ES-I3 (cell line): ENCODE measurements at regions not wholly inside any gene's neighbourhood (a gene's known extent, or its start where the extent isn't known, plus 50 kb on each side); places are given as distances from the start of the nearest gene placed in this dataset.

Source experiments
- H3K36me3 ChIP-seq: 2 replicates; pipeline ENCODE4 v1.6.1; 2013; ENCODE audit warnings: mild to moderate bottlenecking, low read length, control low read depth, moderate library complexity; ENCODE audit not compliant: insufficient read depth
- H3K4me1 ChIP-seq: 2 replicates; pipeline ENCODE4 v1.6.1; 2013; ENCODE audit warnings: mild to moderate bottlenecking, control low read depth, low read length; ENCODE audit not compliant: insufficient read depth
- H3K9ac ChIP-seq: 2 replicates; pipeline ENCODE4 v1.6.1; 2013; ENCODE audit warnings: low read depth, mild to moderate bottlenecking, low read length, moderate library complexity
- H3K9me3 ChIP-seq: 2 replicates; pipeline ENCODE4 v1.6.1; 2013; ENCODE audit warnings: mild to moderate bottlenecking, low read length, moderate library complexity; ENCODE audit not compliant: control insufficient read depth, insufficient read depth

DNA sequence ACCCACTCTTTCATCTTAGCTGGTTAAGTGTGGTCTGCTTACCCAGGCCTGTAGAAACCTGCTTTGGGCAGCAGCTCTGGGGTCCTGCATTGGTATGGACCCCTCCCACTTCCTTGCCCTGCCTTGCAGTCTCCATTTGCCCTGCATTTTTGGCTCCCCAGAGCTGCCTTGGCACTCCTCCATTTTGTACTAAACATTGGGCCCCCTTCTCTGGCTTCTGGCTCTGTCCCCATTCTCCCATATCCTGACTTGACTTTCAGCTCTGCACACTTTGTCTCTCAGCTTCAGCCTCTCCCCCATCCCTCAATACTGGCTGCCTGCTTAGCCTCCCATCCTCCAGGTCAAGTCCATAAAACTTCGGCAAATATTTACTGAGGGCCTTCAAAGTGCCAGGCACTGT, 145.5 kb upstream of the PELI1 start:
- H3K9me3 ChIP-seq = no peaks in the 10 kb centered on the region

DNA sequence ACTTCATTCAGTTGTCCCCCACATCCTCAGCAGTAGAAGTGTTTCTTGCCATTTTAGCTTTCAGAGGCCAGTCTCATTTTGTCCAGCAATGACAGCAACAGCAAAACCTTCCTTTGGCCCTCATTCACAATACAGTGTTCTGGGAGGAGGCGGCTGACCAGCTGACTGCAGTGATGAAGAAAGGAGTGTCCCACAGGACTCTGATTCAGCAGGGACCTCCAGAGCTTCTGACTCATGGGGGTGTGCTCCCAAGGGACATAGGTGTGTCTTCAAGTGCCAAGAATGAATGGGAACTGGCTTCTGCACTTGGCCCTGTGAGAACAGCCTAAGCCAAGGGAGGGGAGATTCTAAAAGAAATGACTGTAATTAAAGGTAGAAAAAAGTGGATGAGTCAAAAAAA, 147.0 kb upstream of the PELI1 start:
- Histone ChIP-seq H3K9ac (no peak overlapping the region), H3K4me1 (peaks cover 29% of the 10 kb centered on the region), H3K36me3 (peaks cover 11% of the 10 kb centered on the region), H3K9me3 (no peaks in the 10 kb centered on the region)

More for the DNA sequence above, 145.5 kb upstream of the PELI1 start:
- Histone ChIP-seq H3K9ac (no peak overlapping the region), H3K4me1 (peaks cover 35% of the 10 kb centered on the region), H3K36me3 (peaks cover 11% of the 10 kb centered on the region)

DNA sequence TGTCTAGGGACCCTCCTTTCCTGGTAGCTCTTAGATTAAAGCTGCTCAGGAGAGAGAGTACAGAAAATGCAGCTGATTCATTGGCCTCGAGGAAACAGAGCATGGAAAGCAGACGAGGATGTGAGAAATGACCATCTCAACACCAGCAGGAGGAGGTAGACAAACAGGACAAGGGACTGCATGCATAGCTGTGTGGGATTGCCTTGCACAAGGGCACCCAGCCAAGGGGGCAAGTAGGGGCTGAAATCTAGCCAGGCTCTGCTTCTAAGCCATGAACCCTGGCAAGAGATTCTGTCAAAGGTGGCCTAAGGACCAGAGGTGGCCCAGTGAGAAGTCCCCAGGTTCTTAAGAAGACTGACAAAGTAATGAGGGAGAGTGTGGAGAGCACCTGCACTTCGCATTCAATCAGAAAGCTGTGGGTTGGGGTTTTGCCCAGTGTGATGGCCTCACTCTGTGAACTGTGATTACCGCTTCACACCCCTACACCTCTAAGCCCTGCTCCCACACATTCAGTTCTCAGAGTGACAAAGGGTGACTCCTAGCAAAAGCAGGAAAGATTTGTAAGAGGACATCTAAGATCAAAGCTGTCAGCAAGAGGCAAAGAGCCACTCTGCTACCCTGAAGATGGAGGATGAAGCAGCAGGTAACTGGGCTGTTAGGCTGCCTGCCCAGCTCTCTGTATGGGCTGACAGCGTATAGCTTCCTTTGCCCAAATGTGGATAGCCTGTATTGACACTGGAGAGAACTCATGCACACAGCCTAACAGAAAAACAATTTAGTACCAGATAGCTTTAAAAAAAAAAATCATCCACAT, 151.3 kb upstream of the PELI1 start:
- Histone ChIP-seq H3K36me3 (peaks cover 4% of the 10 kb centered on the region; the same call in 1 of the 2 replicates), H3K9ac (no peak overlapping the region), H3K9me3 (no peaks in the 10 kb centered on the region), H3K4me1 (no peaks in the 10 kb centered on the region)

DNA sequence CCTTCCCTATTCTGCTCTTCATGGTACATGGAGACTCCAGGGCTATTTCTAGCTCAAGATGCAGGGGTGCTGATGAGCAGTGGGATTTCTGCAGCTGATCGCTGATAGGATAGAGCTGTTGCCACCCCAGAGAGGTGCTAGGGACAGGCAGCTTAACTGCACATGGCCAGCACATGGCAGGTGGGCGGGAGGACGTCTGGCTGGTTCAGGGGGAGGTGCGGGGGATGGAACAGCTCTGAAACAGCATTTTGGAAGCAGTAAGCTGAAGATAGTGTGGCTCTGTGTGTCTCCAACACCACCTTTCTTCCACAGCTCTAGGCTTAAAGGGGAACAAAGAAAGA, 151.9 kb upstream of the PELI1 start:
- peaks cover 4% of the 10 kb centered on the region; the same call in 1 of the 2 replicates for H3K36me3 ChIP-seq
- H3K9me3 ChIP-seq = no peaks in the 10 kb centered on the region
- H3K4me1 ChIP-seq = no peaks in the 10 kb centered on the region
- H3K9ac ChIP-seq = no peak overlapping the region

DNA sequence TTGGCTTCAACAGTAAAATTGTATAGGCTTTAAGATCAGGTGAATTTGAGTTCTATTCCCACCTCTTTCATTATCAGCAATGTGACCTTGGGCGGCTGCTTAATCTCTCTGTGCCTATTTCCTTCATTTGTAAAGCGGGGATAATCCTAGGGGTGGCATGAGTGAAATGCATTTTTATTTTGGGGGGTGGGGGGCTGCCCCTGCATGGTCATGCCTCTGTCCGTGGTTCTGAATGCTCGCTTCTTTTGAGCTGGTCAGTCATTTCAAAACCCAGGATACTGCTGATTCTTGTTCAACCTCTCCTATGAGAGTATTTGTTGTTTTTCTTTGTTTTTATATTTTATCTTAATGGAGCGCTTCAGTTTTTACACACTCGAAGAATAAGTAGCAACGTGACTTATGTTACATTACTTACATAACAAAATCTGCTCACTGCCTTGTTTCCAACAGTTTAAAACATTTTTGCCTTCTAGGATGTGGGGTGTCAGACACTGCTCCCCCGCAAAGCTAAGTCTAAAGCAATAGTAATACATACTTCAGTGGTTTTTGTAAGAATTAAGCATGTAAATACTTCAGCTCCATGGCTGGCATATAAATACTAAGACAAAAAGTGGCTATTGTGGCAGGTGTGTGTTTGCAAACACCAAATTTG, 152.6 kb upstream of the PELI1 start:
- Histone ChIP-seq H3K36me3 (peaks cover 4% of the 10 kb centered on the region; the same call in 1 of the 2 replicates), H3K4me1 (no peaks in the 10 kb centered on the region), H3K9me3 (no peaks in the 10 kb centered on the region)

DNA sequence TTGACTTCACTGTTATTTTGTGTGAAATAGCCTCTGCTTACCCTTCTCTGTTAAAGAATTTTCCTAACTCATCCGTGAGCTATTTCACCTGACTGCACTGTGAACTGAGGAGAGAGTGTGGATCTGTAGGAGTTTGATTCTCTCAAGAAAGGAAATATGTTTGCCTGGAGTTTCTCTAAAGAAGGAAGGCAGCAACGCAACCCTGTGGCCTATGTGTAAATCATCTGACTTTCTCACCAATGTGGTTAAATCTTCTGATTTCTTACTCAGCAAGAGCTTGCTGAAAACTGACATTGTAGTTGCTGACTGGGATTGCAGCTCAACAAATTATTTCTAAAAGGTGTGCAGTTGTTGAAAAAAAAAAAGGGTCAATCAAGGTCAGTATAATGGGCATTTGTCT, 153.9 kb upstream of the PELI1 start:
- Histone ChIP-seq H3K36me3 (peaks cover 4% of the 10 kb centered on the region; the same call in 1 of the 2 replicates), H3K4me1 (no peaks in the 10 kb centered on the region), H3K9me3 (no peaks in the 10 kb centered on the region), H3K9ac (no peak overlapping the region)

More for the DNA sequence above, 152.6 kb upstream of the PELI1 start:
- no peak overlapping the region for H3K9ac ChIP-seq

DNA sequence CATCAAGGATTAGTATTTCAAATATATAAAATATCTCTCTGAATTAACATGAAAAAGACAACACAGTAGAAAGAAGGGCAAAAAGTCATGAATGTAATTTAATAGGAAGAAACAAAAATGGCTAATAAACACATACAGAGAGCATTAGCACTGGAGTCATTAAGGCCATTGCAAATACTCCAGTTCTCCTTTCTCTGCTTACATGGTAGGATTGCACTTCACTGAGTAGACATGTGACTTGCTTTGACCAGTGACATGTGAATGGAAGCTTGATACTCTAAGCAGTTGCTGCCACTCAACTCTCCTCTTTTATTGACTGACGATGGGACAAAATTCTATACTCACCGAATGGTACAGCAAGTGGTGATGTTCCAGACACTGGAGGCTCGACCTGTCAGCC, 153.9 kb upstream of the LGALSL start:
- Histone ChIP-seq H3K9ac (no peak overlapping the region), H3K36me3 (no peaks in the 10 kb centered on the region), H3K9me3 (no peaks in the 10 kb centered on the region), H3K4me1 (no peaks in the 10 kb centered on the region)

DNA sequence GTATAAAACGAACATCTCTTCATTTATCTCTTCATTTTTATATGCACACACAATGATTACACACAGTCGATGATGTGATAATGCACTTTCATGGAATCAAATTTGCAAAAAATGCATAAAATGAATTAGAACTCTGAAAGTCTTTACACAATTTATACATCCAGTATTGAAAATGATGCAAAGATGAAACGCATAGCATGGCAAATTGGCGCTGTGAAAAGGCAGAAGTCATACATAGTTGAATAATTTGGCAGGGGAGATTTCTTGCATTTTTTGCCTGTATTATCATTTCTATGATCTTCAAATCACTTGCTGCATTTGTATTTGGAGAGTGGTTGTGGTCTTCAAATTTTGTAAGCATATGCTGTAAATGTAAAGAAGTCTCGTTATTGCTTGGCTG, 150.7 kb upstream of the LGALSL start:
- Histone ChIP-seq H3K4me1 (no peaks in the 10 kb centered on the region), H3K36me3 (no peaks in the 10 kb centered on the region), H3K9ac (no peak overlapping the region), H3K9me3 (no peaks in the 10 kb centered on the region)

DNA sequence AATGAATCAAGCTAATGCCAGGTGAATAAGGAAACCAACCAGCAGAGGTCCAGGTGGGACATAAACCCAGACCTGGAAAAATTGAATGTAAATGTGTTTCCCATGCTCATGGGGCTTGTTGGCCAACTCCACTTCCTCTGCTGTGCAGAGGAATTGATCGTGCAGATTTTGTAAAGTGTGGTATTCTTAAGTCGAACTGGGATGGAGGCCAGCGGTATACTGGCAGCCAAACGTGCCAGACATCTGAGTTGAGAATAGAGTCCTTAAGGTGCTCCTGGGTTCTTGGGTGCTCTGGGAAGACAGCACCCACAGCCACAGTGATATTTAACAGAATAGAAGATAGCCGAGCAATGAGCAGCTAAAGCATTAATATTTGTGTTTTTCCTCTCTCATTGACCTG, 146.5 kb upstream of the LGALSL start:
- H3K36me3 ChIP-seq = no peaks in the 10 kb centered on the region
- no peaks in the 10 kb centered on the region for H3K9me3 ChIP-seq
- peaks cover 15% of the 10 kb centered on the region for H3K4me1 ChIP-seq
- no peak overlapping the region for H3K9ac ChIP-seq

DNA sequence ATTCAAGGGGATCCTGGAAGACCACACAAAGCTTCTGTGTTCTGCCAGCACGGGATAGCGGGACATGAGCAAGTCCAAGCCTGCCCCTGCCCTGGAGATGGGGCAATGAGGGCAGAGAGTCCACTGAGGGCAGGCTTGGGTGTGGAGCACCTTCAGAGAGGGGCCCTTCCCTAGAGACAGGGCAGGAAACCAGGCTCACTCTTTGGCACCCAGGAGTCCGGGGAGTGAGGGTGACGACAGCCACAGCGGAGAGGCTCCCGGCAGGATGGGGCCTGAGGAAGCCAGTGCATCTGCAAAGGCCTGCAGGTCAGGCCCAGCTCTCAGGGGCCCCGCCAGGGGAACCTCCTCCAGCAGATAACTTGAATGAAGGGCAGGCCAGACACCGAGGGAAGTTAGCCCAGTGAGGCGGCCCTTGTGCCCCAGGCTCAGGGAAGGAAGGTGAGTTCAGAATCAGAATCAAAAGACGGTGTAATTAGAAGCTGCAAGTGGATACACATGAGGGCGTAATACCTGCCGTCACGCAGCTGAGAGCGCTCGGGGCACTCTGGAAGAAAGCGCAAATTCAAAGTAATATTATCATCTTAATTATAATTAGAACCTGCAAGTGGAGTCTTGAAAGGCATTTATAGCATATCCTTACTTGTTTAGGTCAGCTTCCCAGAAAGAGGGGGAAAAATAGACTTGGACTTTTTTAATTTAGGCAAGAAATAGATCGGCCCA, 142.6 kb upstream of the LGALSL start:
- Histone ChIP-seq H3K36me3 (no peaks in the 10 kb centered on the region), H3K9me3 (no peaks in the 10 kb centered on the region), H3K9ac (no peak overlapping the region), H3K4me1 (peaks cover 20% of the 10 kb centered on the region)

DNA sequence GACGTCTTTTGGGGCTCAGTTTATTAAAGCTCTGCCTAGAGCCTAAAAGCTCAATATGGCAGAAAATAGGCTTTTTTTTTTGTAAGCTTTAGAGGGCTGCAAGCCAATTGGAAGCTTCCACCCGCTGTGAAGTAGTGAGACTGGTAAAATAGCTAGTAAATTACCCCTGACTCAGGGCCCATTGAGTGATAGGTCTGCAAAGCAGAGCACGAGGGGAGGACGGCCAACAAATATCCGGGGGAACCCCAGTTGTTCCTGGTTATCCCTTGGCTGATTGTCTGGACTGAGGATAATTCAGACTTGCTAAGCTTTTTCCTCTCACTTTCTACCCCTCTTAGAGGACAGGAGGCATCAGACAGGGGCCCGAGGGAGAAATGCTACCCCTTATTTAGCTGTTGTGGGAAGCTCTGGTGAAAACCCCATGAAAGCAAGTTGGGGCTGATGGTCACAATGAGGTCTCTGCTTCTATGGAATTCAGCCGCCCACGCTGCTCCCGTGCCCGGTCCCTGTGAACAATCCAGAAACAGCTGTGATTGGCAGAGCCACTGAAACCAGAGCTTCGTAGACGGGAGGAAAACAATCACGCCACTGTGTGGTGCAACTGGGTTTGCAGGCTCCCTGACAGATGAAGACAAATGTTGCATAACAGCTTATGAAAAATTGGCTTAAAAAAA, 141.9 kb upstream of the LGALSL start:
- Histone ChIP-seq H3K9ac (no peak overlapping the region), H3K4me1 (peaks cover 20% of the 10 kb centered on the region), H3K9me3 (no peaks in the 10 kb centered on the region), H3K36me3 (no peaks in the 10 kb centered on the region)

DNA sequence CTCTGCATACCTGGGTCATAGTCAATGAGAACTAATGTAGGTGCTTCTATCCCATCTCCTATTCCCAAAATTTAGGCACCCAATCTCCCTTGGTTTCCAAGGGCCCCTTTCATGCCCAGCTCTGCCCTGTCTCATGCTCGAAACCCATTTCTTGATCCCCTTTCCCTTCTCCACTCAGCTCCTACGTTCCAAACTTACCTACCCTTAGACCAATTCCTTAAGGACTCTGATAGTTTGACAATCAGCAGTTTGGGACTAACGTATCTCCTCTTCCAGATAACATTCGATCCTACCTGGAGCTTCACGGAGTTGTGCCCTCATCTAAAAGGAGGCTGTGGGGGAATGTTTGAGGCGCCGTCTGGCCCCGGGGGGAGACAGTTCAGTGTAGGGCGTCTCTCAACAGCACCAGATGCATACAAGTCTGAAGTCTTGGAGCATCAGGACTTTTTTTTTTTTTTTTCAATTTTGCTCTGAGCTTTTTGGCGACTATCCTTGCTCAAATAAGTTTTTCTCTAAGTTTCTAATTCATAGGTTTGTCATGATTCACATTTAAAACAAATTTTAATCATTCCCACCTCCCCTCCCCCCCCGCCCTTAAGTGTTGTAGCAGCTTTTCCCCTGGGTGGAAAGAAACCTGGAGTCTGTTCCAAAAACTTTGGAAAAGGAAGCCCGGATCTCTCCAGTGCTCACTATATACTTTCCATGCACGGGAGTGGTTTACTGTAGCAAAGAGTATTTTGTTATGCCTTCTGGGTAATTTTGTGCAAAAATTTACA, 141.2 kb upstream of the LGALSL start:
- peaks cover 20% of the 10 kb centered on the region for H3K4me1 ChIP-seq
- no peaks in the 10 kb centered on the region for H3K9me3 ChIP-seq
- no peak overlapping the region for H3K9ac ChIP-seq
- no peaks in the 10 kb centered on the region for H3K36me3 ChIP-seq

DNA sequence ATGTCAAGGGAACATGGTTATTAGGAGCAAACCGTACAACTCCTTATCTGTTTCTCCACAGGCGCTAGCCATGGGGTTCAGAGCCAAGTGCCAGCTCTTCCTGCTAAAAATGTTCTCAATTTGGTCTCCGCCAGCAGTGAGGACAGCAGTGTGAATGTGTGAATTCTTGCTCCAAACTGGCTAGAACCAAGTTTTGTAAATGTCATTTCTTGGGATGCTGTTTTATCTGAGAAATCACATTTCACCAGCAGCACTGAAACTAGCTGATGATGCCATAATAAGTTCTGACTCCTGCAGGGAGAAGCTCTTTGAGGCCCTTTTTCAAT, 140.6 kb upstream of the LGALSL start:
- Histone ChIP-seq H3K36me3 (no peaks in the 10 kb centered on the region), H3K4me1 (peaks cover 20% of the 10 kb centered on the region), H3K9ac (no peak overlapping the region), H3K9me3 (no peaks in the 10 kb centered on the region)
